ENCODE measurements at regions not wholly inside any gene's neighbourhood (a gene's known extent, or its start where the extent isn't known, plus 50 kb on each side); places are given as distances from the start of the nearest gene placed in this dataset.

- Histone ChIP-seq H3K27me3 (ENCODE audit: control insufficient read depth in 4 of 4, insufficient read depth in 4 of 4, low read length in 3 of 4) (no peaks in the 10 kb centered on the region), H3K27ac (ENCODE audit: low read depth in 1 of 2, low read length in 2 of 2) (no peak overlapping the region), H3K9ac (ENCODE audit: low read depth in 1 of 2, low read length in 2 of 2) (no peak overlapping the region), H3K4me1 (ENCODE audit: control insufficient read depth in 4 of 4, insufficient read depth in 4 of 4, low read length in 3 of 4) (no peaks in the 10 kb centered on the region), H3K9me3 (ENCODE audit: control insufficient read depth in 4 of 4, low read length in 3 of 4) (no peaks in the 10 kb centered on the region), H3K36me3 (ENCODE audit: control insufficient read depth in 4 of 4, insufficient read depth in 3 of 4, low read depth in 1 of 4, low read length in 3 of 4) (no peaks in the 10 kb centered on the region), H3K4me3 (ENCODE audit: low read depth in 1 of 3, low read length in 3 of 3) (no peak overlapping the region)
- DNase-seq (ENCODE audit: low spot score): no peak
- WGBS: 79% methylated on average over 2 of the region's 2 CpGs
- no peak for TF ChIP-seq NR2F2 (IDR thresholded peaks at IDR 0.05)
- TF ChIP-seq SP1 (IDR thresholded peaks at IDR 0.05): no peak
- TF ChIP-seq RXRA (IDR thresholded peaks at IDR 0.05): no peak
- no peak for TF ChIP-seq RAD21 (IDR thresholded peaks at IDR 0.05)
- TF ChIP-seq YY1 (IDR thresholded peaks at IDR 0.05): no peak
- no peak for TF ChIP-seq ZBTB33 (IDR thresholded peaks at IDR 0.05)
- TF ChIP-seq MAX (IDR thresholded peaks at IDR 0.05): no peak
Measured at GRCh38 chr14:40053416-40053815, 621.2 kb upstream of the FBXO33 start.

GRCh38 chr14:40028991-40029390 lies 596.8 kb upstream of the FBXO33 start:
- no peak overlapping the region for H3K9ac ChIP-seq (ENCODE audit: low read depth in 1 of 2, low read length in 2 of 2)
- WGBS: 96% methylated on average over 3 of the region's 3 CpGs

More at GRCh38 chr14:40028991-40029390, 596.8 kb upstream of the FBXO33 start:
- DNase-seq (ENCODE audit: low spot score): no peak
- H3K9me3 ChIP-seq (ENCODE audit: control insufficient read depth in 4 of 4, low read length in 3 of 4): no peaks in the 10 kb centered on the region
- H3K27ac ChIP-seq (ENCODE audit: low read depth in 1 of 2, low read length in 2 of 2): no peak overlapping the region
- TF ChIP-seq ATF3 (IDR thresholded peaks at IDR 0.05) (no peak), TAF1 (conservative IDR thresholded peaks at IDR 0.05) (no peak), CTCF (IDR thresholded peaks at IDR 0.05; ENCODE audit: low read depth, low read length, missing input control) (no peak), REST (IDR thresholded peaks at IDR 0.05) (no peak), JUND (IDR thresholded peaks at IDR 0.05) (no peak), ZBTB33 (IDR thresholded peaks at IDR 0.05) (no peak)
- no peaks in the 10 kb centered on the region for H3K36me3 ChIP-seq (ENCODE audit: control insufficient read depth in 4 of 4, insufficient read depth in 3 of 4, low read depth in 1 of 4, low read length in 3 of 4)
- H3K27me3 ChIP-seq (ENCODE audit: control insufficient read depth in 4 of 4, insufficient read depth in 4 of 4, low read length in 3 of 4): no peaks in the 10 kb centered on the region
- H3K4me3 ChIP-seq (ENCODE audit: low read depth in 1 of 3, low read length in 3 of 3): no peak overlapping the region
- H3K4me1 ChIP-seq (ENCODE audit: control insufficient read depth in 4 of 4, insufficient read depth in 4 of 4, low read length in 3 of 4): no peaks in the 10 kb centered on the region
